HG02973 (cell line): ENCODE measurements at regions not wholly inside any gene's neighbourhood (a gene's known extent, or its start where the extent isn't known, plus 50 kb on each side); places are given as distances from the start of the nearest gene placed in this dataset.
A peak's percentile ranks its signal among the peaks of the same experiment; 100 is the strongest.

Source experiments
- ATAC-seq: cut with Tn5 transposase; IDR thresholded peaks from one replicate; pipeline ENCODE4 v1.9.1; 2021; ENCODE audit warnings: moderate library complexity; ENCODE audit not compliant: unreplicated experiment

DNA sequence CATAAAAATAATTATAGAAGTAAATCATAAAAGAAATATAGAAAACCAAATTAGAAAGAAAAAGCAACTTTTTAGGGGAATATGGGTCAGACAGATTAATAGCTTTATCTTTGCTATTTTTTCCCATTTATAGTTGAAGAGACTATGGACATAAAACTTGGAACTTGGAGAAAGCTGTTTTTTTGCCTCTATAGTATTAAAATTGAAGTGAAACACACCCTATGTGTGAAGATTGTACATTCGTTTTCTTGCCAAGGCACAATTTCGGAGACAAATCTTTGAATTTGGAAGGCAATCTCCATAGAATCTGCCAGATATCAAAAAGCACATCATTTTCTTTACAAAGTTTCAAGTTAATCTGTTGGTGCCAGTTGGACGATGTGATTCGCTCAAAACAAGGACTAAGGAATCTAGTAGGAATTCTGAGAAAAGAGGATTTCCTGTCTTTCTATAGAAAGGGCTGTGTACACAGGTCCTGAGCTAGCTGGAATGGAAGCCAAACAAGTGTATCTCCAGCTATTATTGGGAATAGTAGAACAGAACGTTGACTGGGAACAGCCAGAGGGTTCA is 156.3 kb downstream of the SLC7A11 start:
- no peak for ATAC-seq

DNA sequence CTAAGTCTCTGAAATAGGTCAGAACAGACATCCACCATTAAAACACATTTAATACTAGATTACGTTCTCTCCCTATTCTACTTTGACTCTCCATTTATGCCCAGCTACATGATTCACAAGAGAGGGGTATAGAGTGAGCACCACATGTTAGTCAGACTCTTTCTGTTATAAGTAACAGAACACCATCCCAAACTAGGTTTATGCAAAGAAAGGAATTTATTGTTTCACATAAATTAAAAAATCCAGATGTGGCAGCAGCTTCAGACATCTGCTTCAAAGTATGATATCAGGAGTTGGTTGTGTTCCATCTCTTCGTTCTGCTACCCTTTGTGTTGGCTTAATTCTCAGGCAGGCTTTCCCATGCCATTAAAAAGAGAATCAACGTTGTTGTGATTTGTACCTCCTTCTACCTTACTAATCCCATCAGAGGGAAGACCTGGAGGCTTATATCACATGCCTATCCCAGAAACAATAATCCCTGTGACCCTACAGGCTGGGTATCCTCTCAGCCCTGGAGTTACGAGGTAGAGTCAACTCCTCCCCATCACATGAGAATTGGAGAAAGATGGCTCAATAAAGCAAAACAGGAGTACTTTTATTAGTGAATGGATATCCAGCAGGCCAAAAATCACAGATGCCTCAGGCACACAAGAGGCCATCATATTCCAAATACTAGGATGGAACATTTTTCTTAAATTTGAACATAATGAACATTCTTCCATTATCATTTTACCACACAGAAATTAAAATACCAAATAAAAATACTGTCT is 163.2 kb downstream of the SLC7A11 start:
- ATAC-seq, result no peak

DNA sequence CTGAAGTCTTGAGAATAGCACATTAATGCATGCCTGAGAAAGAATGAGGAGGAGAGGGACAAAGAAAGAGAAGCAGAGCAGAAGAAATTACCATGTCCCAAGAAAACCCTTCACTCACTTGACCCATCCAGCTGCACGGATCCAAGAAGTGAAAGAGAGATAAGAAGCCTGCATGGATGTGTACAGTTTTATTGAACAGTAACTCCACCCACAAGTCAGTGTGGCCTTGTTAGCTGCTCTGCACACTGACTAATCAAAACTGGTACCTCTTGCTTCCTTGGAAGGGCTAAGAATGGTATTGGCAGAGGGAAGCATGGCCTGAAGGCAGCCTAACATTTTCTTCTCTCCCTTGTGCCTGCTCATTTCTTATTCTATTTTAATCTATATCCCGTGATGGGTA is 163.9 kb downstream of the SLC7A11 start:
- ATAC-seq, result no peak

DNA sequence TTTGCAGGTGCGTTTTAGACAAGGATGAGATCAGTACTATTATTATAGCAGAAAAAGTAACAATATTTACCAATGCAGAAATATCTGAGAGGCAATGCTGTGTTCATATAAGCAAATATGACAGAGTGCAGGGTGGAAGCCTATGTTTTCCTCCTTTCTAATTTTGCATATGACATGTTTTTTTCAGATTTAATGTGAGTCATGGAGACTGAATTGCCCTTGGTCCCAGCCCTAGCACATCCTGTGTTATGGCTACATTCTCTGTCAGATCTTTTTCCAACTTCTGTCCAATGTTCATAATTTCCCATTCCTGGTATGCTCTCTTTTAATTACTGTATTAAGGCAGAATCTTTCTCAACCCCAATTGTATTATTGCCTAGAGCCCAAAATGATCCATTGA is 165.6 kb downstream of the SLC7A11 start:
- no peak for ATAC-seq

DNA sequence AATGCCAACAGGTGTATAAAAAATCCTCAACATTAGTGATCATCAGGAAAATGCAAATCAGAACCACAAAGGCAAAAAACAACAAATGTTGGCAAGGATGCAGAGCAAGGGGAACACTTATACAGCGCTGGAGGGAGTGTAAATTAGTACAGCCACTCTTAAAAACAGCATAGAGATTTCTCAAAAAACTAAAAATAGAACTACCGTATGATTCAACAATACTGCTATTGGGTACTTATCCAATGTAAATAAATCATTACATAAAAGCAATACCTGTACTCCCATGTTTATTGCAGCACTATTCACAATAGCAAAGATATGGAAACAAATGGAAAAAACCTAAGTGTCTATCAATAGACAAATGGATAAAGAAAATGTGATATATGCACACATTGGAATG is 171.3 kb downstream of the SLC7A11 start:
- ATAC-seq, result no peak

DNA sequence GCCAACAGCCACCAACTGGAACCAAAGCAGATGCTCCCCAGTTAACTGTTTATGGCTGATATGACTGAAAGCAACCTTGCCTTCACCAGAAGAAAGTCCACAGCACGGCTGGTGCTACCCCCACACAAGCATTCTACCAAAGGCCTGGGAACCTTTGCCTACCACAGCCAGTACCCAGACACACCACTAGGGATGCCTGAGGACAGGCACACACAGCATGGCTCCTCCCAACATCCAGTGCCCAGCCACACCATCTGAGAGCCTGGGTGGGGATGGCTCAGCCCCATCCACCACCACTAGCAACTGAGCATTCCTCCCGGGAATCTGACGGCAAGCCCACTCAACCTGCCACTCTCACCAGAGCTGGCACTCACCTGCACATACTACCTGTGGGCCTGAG is 178.6 kb downstream of the SLC7A11 start:
- ATAC-seq, result no peak

DNA sequence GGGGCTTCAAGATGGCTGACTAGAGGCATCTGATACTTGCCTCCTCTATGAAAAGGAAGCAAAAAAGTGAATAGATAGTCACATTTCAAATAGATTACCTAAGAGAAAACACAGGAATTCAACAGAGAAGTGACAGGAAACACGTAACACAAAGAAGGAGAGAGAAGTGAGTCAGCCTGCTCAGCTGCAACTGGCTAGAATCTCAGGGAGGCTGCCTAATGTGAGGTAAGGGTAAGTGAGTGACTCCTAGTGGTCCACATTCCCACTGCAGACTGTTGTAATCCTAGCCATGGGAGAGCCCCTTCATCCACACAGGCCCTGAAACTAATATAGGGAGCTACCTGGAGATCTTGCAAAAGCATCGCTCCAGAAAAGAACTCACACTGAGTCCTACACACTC is 179.2 kb downstream of the SLC7A11 start:
- ATAC-seq, result no peak

DNA sequence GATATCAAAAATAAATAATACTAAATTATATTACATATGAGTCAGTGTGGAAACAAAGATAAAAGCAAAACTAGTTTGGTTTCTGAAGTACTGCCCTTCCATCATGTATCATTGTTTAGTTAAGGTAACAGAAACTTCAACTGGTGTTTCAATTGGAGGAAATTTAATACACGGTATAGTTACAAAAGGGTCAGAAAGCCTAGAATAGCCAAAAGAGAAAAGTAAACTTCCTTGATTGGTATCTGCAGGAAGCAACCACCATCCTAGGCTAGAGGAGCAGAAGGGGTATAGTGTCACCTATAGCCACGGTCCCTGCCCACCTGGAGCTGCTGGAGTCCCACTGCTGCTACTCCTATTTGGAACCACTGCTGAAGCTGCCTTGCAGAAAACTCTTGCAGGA is 185.6 kb downstream of the SLC7A11 start:
- ATAC-seq, result no peak

DNA sequence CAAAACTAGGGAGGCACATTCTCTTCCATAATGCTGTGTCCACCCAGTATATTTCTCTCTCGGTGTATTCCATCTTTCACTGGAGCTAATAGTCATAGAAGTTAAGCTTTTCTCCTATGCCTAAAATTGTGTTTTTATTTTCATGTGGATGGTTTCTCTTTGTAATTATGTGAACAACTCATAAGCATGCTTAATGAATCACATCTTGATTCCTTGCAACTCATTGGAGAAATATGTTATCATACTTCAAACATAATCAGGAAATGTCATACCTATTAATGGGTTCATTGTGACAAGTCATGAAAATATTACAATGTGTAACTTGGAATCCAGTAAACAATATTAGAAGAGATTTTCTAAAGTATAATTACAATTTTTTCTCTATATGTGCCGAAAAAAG is 186.3 kb downstream of the SLC7A11 start:
- no peak for ATAC-seq

DNA sequence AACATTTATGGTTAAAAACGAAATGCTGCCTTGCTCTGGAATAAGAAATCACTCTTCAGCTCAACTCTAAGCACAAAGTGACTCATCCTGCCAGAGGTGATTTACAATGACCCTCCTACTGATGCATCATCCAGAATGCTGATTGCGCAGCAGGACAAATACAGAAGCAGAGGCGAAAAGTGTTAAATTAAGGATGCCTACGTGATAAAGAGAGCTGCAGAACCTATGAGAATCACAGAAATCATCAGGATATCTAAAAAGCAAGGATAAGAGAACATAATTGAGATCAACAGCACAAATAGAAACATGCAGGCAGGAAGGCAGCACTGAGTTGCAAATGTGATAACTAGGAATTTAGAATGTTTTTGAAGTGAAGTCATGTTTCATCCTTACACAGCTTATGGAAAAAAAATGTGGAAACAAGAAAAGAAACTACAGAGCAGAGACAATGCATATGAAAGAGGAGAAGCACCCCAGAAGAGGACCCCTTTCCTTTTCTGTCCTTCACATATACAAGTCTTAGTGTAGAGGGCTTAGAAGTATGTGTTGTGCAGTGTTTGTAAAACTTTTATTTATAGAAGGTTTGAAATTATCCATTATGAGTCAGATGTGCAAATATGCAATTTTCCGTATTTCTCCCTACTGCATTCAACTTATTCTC is 188.4 kb downstream of the SLC7A11 start:
- ATAC-seq, result no peak

DNA sequence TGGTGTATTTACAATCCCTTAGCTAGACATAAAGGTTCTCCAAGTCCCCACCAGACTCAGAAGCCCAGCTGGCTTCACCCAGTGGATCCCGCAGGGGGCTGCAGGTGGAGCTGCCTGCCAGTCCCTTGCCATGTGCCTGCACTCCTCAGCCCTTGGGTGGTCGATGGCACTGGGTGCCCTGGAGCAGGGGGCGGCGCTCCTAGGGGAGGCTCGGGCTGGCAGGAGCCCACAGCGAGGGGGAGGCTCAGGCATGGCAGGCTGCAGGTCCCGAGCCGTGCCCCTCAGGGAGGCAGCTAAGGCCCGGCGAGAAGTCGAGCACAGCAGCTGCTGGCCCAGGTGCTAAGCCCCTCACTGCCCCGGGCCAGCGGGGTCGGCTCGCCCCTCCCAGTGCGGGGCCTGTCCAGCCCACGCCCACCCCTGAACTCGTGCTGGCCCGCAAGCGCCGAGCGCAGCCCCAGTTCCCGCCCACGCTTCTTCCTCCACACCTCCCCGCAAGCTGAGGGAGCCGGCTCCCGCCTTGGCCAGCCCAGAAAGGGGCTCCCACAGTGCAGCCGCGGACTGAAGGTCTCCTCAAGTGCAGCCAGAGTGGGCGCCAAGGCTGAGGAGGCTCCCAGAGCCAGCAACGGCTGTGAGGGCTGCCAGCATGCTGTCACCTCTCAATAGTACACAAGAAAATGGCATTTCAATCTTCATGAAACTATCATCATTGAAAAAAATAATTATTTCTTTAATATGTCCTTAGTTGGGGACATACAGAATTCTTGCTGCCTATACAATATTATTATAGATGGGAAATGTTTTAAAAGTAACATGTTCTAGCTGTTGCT is 189.1 kb downstream of the SLC7A11 start:
- no peak for ATAC-seq

DNA sequence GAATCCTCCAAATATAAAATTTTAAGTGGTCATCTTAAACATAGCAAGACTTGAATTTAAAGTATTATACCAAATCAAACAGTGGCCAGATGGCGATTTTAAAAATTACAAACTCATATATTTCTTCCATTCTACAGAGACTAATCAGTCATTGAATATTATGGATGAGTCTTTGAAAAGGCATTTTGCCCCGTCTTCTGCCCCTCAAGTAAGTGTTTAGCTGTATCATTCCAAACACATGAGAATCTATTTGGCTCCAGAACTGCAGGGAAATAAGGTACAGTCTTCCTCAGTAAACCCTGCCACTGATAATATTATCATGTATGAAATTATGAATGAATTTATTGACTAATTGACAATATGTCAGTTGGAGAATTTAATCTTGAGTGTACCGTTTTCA is 191.0 kb downstream of the SLC7A11 start:
- no peak for ATAC-seq

DNA sequence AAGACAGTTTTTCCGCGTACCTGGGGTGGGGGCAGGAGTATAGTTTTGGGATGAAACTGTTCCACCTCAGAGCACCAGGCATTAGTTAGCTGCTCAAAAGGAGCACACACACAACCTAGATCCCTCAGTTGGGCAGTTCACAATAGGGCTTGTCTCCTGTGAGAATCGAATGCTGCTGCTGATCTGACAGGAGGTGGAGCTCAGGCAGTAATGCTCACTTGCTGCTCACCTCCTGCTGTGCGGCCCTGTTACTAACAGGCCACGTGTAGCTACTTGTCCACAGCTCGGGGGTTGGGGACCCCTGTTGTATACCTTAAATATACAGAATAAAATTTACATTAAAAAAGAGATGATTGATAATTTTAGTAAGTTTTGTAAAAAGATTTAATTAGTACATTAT is 191.5 kb downstream of the SLC7A11 start:
- ATAC-seq, result no peak

DNA sequence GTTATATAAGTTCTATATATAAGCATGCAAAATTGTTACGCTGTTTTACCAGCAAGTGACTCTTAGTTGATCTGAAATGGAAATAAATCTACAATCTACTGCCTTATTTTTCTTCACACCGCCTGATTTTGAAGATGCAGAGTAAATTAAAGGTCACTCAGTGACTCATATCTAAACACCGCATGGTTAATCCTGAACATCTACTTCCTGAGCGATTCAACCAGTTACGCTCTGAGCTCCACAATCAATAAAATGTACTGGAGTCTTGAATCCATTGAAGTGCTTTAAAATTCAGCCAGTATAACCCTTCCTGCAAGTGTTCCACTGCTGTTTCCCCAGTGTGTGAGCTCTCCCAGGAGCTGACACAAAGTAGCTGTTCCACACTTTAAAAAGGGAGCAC is 192.8 kb downstream of the SLC7A11 start:
- ATAC-seq, result no peak

DNA sequence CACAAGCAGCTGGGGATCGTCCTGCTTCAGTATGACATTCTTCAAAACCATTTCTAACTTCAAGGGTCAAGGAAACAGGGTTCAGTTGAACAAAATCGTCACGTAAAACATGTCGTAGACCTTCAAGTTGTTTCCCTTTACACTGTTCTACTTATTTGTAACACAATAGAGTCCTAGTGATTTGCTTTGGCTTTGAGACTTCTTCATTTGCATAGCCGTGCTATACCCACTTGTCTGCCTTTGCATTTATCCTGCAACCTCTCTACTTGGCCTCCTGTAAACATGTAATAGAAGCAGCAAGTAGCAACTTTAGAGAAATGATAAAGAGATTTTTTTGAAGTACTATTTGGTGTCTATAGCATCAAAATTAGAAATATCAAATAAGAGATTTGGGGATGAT is 194.9 kb downstream of the SLC7A11 start:
- ATAC-seq, result no peak

DNA sequence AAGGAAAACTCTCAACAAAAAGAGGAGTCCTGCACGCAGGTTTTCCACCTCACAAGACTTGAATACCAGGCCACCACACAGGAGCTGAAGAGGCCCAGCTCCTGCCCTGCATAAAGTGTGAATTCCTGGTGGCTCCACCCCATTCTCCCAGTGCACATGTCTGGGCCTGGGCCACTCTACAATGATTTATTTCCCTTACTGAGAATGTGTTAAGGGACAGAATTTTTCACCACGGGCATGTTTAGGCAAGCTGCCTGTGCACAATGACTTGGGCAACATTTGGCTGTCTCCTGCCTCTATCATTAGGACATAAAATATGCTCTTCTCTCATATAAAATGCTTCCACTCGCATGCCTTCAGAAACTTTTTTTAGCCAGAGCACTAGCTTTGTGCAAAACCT is 197.1 kb downstream of the SLC7A11 start:
- ATAC-seq, result no peak

DNA sequence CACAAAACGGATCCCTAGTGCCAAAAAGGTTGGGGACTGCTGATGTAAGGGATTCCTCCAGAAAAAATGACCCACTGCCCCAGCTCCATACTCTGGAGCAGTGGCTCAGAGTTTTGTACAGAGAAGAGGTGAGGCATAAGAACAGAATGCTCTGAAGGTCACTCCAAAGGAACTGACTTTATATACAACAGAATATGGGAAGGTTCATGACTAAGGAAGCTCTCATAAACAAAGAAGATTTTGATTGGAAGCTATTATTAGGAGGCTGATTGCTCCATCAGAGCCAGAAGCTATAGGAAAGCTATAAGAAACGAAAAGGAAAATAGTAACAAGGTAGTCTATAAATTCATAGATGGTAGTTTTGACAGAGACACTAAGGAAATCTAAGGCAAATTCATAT is 203.1 kb downstream of the SLC7A11 start:
- ATAC-seq, result no peak

DNA sequence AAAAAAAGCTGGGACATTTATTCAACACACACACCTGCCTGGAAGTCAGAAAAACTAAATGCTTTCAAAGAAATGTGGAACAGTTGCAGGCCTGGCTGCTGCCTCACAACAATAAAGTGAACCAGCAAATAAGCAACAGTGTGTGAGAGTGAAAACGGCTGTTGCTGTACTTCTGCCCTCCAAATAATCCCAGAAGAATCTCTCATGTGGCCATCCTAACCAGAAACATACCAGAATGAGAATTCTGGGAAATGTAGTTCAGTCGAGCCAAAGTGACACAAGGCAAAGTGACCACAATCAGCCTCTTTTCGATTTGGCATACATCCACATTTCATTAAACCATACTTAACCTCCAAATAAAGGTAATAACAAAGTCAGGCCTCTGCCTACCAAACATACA is 204.5 kb downstream of the SLC7A11 start:
- no peak for ATAC-seq

DNA sequence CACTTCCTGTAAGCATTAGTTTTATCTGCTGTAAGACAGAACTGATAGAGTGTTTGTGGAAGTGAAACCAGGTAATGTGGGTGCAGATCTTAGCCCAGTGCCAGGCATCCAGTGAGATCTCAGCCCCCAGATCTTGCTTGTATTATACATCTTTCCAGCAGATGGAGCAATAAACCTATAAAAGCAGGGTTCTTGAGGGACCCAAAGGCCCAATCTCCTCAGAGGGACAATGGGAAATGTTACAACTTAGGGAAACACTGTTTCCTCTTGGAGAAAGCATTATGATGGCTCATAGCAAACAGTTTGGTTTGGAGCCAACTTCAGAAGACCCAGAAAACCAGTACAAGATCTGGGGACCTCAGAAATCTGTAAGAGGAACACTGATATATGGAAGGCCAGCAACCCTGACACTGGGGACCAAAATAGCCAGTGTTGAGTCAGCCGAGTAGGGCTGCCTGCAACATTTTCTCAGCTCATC is 206.3 kb downstream of the SLC7A11 start:
- peak; percentile 100 for ATAC-seq

DNA sequence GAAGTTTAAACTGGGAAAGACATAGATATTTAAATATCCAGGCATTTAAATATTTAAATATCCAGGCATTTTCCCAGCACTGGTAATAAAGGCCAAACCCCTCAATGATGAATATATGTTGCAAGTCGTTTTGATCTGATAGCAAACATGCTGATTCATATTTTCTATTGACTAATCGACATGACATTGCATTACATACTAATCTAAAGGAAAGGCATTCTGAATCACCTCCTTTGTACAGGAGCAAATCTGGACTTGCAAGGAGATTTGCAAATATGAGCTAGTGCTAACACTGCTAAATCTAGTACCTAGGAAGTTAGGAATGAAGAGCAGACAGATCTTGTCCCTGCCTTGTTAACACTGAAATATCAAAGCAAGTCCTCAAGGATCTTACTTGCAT is 207.3 kb downstream of the SLC7A11 start:
- ATAC-seq, result no peak

DNA sequence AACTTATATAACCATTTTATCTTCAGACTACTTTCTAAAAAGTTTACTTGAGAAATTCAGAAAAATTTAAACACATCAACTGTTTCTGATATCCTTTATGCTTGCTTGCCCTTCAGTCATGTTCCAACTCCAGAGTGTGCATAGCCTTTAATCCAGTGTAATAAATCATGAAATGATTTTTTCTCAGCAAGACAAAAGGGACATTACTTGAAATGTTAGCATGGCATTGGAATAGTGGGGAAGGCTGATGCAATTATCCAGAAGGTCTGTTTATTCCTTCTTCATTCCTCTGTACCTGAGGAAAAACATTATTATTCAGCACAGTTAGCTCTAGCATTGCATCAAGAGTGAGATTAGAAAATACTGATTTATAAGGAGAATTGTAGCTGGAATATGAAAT is 209.9 kb downstream of the SLC7A11 start:
- ATAC-seq, result no peak
